GM23338 (cell line): ENCODE measurements at regions not wholly inside any gene's neighbourhood (a gene's known extent, or its start where the extent isn't known, plus 50 kb on each side); places are given as distances from the start of the nearest gene placed in this dataset.

Experiments used
- ATAC-seq: fragments of 200-7000 bp; cut with Tn5 transposase; 3 replicates; pipeline ENCODE4 v1.9.1; 2020
- DNase-seq: peaks from one replicate; pipeline ENCODE4 v3.0.0-alpha.2; 2015; ENCODE audit warnings: low spot score
- H2AFZ ChIP-seq: fragments of 200-600 bp; sonication (generic); 2 replicates; pipeline ENCODE4 v1.8.0; 2016; ENCODE audit warnings: antibody characterized with exemption, mild to moderate bottlenecking, moderate library complexity
- H3F3A ChIP-seq: fragments of 200-600 bp; sonication (generic); replicated peaks from 2 replicates; pipeline ENCODE4 v1.8.0; 2017; ENCODE audit warnings: antibody characterized with exemption, mixed run types, low read depth
- H3K27ac ChIP-seq: fragments of 200-600 bp; sonication (generic); 2 replicates; pipeline ENCODE4 v1.6.1; 2016; ENCODE audit warnings: low read depth
- H3K27me3 ChIP-seq: fragments of 200-600 bp; sonication (generic); 2 replicates; pipeline ENCODE4 v1.8.0; 2016; ENCODE audit warnings: mild to moderate bottlenecking, mixed run types, moderate library complexity; ENCODE audit not compliant: insufficient read depth
- H3K36me3 ChIP-seq: fragments of 200-600 bp; sonication (generic); 2 replicates; pipeline ENCODE4 v1.8.0; 2016; ENCODE audit warnings: mild to moderate bottlenecking; ENCODE audit not compliant: insufficient read depth
- H3K4me1 ChIP-seq: fragments of 200-600 bp; sonication (generic); 2 replicates; pipeline ENCODE4 v1.8.0; 2016; ENCODE audit warnings: mild to moderate bottlenecking, moderate library complexity; ENCODE audit not compliant: insufficient read depth
- H3K4me2 ChIP-seq: fragments of 200-600 bp; sonication (generic); 2 replicates; pipeline ENCODE4 v1.7.1; 2017; ENCODE audit warnings: mixed run types
- H3K4me3 ChIP-seq: fragments of 200-600 bp; sonication (generic); 2 replicates; pipeline ENCODE4 v1.6.1; 2016; ENCODE audit warnings: mixed run types
- H3K79me2 ChIP-seq: fragments of 200-600 bp; sonication (generic); replicated peaks from 2 replicates; pipeline ENCODE4 v1.8.0; 2017; ENCODE audit warnings: mild to moderate bottlenecking; ENCODE audit not compliant: insufficient read depth
- H3K9me2 ChIP-seq: fragments of 200-600 bp; sonication (generic); 2 replicates; pipeline ENCODE4 v1.8.0; 2017; ENCODE audit not compliant: insufficient read depth
- H4K20me1 ChIP-seq: fragments of 200-600 bp; sonication (generic); replicated peaks from 2 replicates; pipeline ENCODE4 v1.8.0; 2017; ENCODE audit warnings: mild to moderate bottlenecking; ENCODE audit not compliant: insufficient read depth
- H3K27ac Mint-ChIP-seq: 2 replicates; pipeline ENCODE4 v1.8.0; 2020; ENCODE audit warnings: inconsistent platforms, mild to moderate bottlenecking, moderate library complexity, mixed read lengths
- H3K27me3 Mint-ChIP-seq: 3 replicates; pipeline ENCODE4 v1.8.0; 2022; ENCODE audit warnings: low read depth, mild to moderate bottlenecking, moderate library complexity, mixed read lengths, inconsistent platforms; ENCODE audit not compliant: insufficient read depth, poor library complexity
- H3K36me3 Mint-ChIP-seq: 3 replicates; pipeline ENCODE4 v1.8.0; 2021; ENCODE audit warnings: low read depth, mild to moderate bottlenecking, inconsistent platforms, moderate library complexity, mixed read lengths
- H3K4me1 Mint-ChIP-seq: 3 replicates; pipeline ENCODE4 v1.8.0; 2020; ENCODE audit warnings: mild to moderate bottlenecking, inconsistent platforms, mixed read lengths
- H3K4me3 Mint-ChIP-seq: 3 replicates; pipeline ENCODE4 v1.8.0; 2021; ENCODE audit warnings: moderate library complexity, mild to moderate bottlenecking, inconsistent platforms, mixed read lengths
- H3K9me3 Mint-ChIP-seq: 3 replicates; pipeline ENCODE4 v1.8.0; 2020; ENCODE audit warnings: moderate library complexity, mild to moderate bottlenecking, inconsistent platforms, mixed read lengths
- CREB1 ChIP-seq: fragments of 250-450 bp; sonication (Bioruptor Pico); IDR thresholded peaks from 2 replicates; pipeline ENCODE4 v1.5.0; 2020; ENCODE audit warnings: low read depth, mild to moderate bottlenecking, moderate library complexity
- EZH2phosphoT487 ChIP-seq: fragments of 200-600 bp; sonication (generic); IDR thresholded peaks from one replicate; pipeline ENCODE4 v1.8.1; 2018; ENCODE audit warnings: antibody characterized with exemption; ENCODE audit not compliant: unreplicated experiment
- NANOG ChIP-seq: IDR thresholded peaks from 2 replicates; pipeline ENCODE4 v1.6.1; 2016; ENCODE audit warnings: antibody characterized with exemption, borderline replicate concordance
- POLR2AphosphoS5 ChIP-seq: IDR thresholded peaks from 2 replicates; pipeline ENCODE4 v1.6.1; 2016; ENCODE audit warnings: antibody characterized with exemption, low read depth
- ZNF114 ChIP-seq: fragments of 250-450 bp; sonication (Bioruptor Pico); IDR thresholded peaks from 2 replicates; pipeline ENCODE4 v1.5.0; 2020; ENCODE audit warnings: mild to moderate bottlenecking, moderate library complexity
- ZNF331 ChIP-seq: fragments of 250-450 bp; sonication (Bioruptor Pico); IDR thresholded peaks from 2 replicates; pipeline ENCODE4 v1.5.0; 2020; ENCODE audit warnings: low read depth, mild to moderate bottlenecking, moderate library complexity
- TF ChIP-seq, protein P1 (sequence below): fragments of 250-450 bp; sonication (Bioruptor Pico); IDR thresholded peaks from 2 replicates; pipeline ENCODE4 v1.5.0; 2020; ENCODE audit warnings: mild to moderate bottlenecking, moderate library complexity
- TF ChIP-seq, protein P2 (sequence below): IDR thresholded peaks from 2 replicates; pipeline ENCODE4 v1.6.1; 2016; ENCODE audit warnings: antibody characterized with exemption

DNA sequence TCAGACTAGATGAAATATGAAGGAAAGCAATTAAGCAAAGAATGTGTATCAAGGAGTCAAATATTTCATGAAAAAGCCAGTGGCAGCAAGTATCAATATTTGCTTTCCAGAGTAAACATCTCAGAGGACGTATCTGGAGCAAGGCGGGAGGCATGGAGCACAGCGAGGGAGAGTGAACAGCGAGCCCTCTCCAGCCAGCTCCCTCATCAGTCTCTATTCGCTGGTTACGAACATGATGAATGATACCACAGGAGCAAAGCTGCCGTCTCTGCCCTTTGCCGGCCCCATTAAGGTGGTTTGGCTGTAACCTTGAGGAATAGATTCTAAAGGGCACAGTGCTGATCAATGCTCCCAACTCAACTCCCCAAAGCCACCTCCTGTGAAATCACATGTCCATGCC lies 95.8 kb downstream of the CCNA1 start:
- Histone ChIP-seq H3K4me1 (peaks cover 4% of the 10 kb centered on the region; the same call in 1 of the 2 replicates), H3K36me3 (peaks cover under 1% of the 10 kb centered on the region; the same call in 1 of the 2 replicates), H2AFZ (no peak overlapping the region), H3K27ac (no peak overlapping the region), H4K20me1 (no peaks in the 10 kb centered on the region), H3F3A (no peaks in the 10 kb centered on the region), H3K4me2 (no peak overlapping the region), H3K4me3 (no peak overlapping the region), H3K79me2 (no peaks in the 10 kb centered on the region), H3K9me2 (peaks cover 11% of the 10 kb centered on the region), H3K27me3 (no peaks in the 10 kb centered on the region)
- Mint-ChIP-seq H3K4me1 (peaks cover 20% of the 10 kb centered on the region), H3K27ac (no peak overlapping the region), H3K9me3 (peaks cover 11% of the 10 kb centered on the region), H3K27me3 (peaks cover 9% of the 10 kb centered on the region), H3K4me3 (no peak overlapping the region), H3K36me3 (peaks cover 7% of the 10 kb centered on the region; the same call in 1 of the 3 replicates)
- DNase-seq (no peak), ATAC-seq (no peak)
- TF ChIP-seq EZH2phosphoT487 (no peak), ZNF114 (CRISPR knock-in tag) (no peak), NANOG (no peak), ZNF331 (no peak), POLR2AphosphoS5 (no peak), CREB1 (CRISPR knock-in tag) (no peak)
- TF ChIP-seq, protein P1, sequence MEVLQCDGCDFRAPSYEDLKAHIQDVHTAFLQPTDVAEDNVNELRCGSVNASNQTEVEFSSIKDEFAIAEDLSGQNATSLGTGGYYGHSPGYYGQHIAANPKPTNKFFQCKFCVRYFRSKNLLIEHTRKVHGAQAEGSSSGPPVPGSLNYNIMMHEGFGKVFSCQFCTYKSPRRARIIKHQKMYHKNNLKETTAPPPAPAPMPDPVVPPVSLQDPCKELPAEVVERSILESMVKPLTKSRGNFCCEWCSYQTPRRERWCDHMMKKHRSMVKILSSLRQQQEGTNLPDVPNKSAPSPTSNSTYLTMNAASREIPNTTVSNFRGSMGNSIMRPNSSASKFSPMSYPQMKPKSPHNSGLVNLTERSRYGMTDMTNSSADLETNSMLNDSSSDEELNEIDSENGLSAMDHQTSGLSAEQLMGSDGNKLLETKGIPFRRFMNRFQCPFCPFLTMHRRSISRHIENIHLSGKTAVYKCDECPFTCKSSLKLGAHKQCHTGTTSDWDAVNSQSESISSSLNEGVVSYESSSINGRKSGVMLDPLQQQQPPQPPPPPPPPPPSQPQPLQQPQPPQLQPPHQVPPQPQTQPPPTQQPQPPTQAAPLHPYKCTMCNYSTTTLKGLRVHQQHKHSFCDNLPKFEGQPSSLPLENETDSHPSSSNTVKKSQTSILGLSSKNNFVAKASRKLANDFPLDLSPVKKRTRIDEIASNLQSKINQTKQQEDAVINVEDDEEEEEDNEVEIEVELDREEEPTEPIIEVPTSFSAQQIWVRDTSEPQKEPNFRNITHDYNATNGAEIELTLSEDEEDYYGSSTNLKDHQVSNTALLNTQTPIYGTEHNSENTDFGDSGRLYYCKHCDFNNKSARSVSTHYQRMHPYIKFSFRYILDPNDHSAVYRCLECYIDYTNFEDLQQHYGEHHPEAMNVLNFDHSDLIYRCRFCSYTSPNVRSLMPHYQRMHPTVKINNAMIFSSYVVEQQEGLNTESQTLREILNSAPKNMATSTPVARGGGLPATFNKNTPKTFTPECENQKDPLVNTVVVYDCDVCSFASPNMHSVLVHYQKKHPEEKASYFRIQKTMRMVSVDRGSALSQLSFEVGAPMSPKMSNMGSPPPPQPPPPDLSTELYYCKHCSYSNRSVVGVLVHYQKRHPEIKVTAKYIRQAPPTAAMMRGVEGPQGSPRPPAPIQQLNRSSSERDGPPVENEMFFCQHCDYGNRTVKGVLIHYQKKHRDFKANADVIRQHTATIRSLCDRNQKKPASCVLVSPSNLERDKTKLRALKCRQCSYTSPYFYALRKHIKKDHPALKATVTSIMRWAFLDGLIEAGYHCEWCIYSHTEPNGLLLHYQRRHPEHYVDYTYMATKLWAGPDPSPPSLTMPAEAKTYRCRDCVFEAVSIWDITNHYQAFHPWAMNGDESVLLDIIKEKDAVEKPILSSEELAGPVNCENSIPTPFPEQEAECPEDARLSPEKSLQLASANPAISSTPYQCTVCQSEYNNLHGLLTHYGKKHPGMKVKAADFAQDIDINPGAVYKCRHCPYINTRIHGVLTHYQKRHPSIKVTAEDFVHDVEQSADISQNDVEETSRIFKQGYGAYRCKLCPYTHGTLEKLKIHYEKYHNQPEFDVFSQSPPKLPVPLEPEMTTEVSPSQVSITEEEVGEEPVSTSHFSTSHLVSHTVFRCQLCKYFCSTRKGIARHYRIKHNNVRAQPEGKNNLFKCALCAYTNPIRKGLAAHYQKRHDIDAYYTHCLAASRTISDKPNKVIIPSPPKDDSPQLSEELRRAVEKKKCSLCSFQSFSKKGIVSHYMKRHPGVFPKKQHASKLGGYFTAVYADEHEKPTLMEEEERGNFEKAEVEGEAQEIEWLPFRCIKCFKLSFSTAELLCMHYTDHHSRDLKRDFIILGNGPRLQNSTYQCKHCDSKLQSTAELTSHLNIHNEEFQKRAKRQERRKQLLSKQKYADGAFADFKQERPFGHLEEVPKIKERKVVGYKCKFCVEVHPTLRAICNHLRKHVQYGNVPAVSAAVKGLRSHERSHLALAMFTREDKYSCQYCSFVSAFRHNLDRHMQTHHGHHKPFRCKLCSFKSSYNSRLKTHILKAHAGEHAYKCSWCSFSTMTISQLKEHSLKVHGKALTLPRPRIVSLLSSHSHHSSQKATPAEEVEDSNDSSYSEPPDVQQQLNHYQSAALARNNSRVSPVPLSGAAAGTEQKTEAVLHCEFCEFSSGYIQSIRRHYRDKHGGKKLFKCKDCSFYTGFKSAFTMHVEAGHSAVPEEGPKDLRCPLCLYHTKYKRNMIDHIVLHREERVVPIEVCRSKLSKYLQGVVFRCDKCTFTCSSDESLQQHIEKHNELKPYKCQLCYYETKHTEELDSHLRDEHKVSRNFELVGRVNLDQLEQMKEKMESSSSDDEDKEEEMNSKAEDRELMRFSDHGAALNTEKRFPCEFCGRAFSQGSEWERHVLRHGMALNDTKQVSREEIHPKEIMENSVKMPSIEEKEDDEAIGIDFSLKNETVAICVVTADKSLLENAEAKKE (CRISPR knock-in tag), result no peak
- TF ChIP-seq, protein P2, sequence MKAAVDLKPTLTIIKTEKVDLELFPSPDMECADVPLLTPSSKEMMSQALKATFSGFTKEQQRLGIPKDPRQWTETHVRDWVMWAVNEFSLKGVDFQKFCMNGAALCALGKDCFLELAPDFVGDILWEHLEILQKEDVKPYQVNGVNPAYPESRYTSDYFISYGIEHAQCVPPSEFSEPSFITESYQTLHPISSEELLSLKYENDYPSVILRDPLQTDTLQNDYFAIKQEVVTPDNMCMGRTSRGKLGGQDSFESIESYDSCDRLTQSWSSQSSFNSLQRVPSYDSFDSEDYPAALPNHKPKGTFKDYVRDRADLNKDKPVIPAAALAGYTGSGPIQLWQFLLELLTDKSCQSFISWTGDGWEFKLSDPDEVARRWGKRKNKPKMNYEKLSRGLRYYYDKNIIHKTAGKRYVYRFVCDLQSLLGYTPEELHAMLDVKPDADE, result no peak
